H9 (cell line): ENCODE measurements at regions not wholly inside any gene's neighbourhood (a gene's known extent, or its start where the extent isn't known, plus 50 kb on each side); places are given as distances from the start of the nearest gene placed in this dataset.

ENCODE experiments used
- DNase-seq: peaks from one replicate; pipeline ENCODE4 v3.0.0-alpha.2; 2017
- H2AFZ ChIP-seq: one replicate; pipeline ENCODE4 v1.6.1; 2013; ENCODE audit warnings: mild to moderate bottlenecking, low read length, control low read depth, moderate library complexity
- H2AK5ac ChIP-seq: 2 replicates; pipeline ENCODE4 v1.6.1; 2013; ENCODE audit warnings: low read length, control low read depth, mixed read lengths; ENCODE audit not compliant: insufficient read length
- H2BK120ac ChIP-seq: one replicate; pipeline ENCODE4 v1.6.1; 2013; ENCODE audit warnings: low read depth, mild to moderate bottlenecking, low read length, control low read depth, inconsistent platforms; ENCODE audit not compliant: poor library complexity, severe bottlenecking
- H2BK12ac ChIP-seq: 2 replicates; pipeline ENCODE4 v1.6.1; 2013; ENCODE audit warnings: low read length, control low read depth, mixed read lengths, low read depth; ENCODE audit not compliant: insufficient read length
- H2BK15ac ChIP-seq: 2 replicates; pipeline ENCODE4 v1.6.1; 2013; ENCODE audit warnings: low read depth, low read length, control low read depth
- H2BK20ac ChIP-seq: one replicate; pipeline ENCODE4 v1.6.1; 2013; ENCODE audit warnings: low read depth, mild to moderate bottlenecking, low read length, control low read depth, inconsistent platforms; ENCODE audit not compliant: poor library complexity, severe bottlenecking
- H2BK5ac ChIP-seq: 2 replicates; pipeline ENCODE4 v1.6.1; 2013; ENCODE audit warnings: low read length, control low read depth, mixed read lengths; ENCODE audit not compliant: insufficient read length
- H3K14ac ChIP-seq: 2 replicates; pipeline ENCODE4 v1.6.1; 2013; ENCODE audit warnings: low read length, control low read depth; ENCODE audit not compliant: insufficient read depth
- H3K18ac ChIP-seq: 2 replicates; pipeline ENCODE4 v1.6.1; 2013; ENCODE audit warnings: low read depth, mild to moderate bottlenecking, mixed read lengths, low read length, control low read depth; ENCODE audit not compliant: insufficient read length
- H3K23ac ChIP-seq: 2 replicates; pipeline ENCODE4 v1.6.1; 2013; ENCODE audit warnings: low read length, control low read depth, mixed read lengths, low read depth; ENCODE audit not compliant: insufficient read length
- H3K23me2 ChIP-seq: 2 replicates; pipeline ENCODE4 v1.6.1; 2013; ENCODE audit warnings: low read depth, mild to moderate bottlenecking, mixed read lengths, low read length, control low read depth; ENCODE audit not compliant: insufficient read length, poor library complexity, severe bottlenecking
- H3K27ac ChIP-seq: 2 replicates; pipeline ENCODE4 v1.5.1; 2013; ENCODE audit warnings: low read length, control low read depth, mixed read lengths, low read depth; ENCODE audit not compliant: insufficient read length
- H3K27me3 ChIP-seq: 2 replicates; pipeline ENCODE4 v1.6.1; 2013; ENCODE audit warnings: low read length, control low read depth, inconsistent platforms; ENCODE audit not compliant: insufficient read depth
- H3K4ac ChIP-seq: 2 replicates; pipeline ENCODE4 v1.6.1; 2013; ENCODE audit warnings: low read depth, mild to moderate bottlenecking, control low read depth, inconsistent platforms, low read length, moderate library complexity
- H3K4me1 ChIP-seq: 2 replicates; pipeline ENCODE4 v1.6.1; 2013; ENCODE audit warnings: low read length, control low read depth, inconsistent platforms; ENCODE audit not compliant: insufficient read depth
- H3K4me2 ChIP-seq: 2 replicates; pipeline ENCODE4 v1.6.1; 2013; ENCODE audit warnings: low read length, control low read depth, mixed read lengths; ENCODE audit not compliant: insufficient read length, insufficient read depth
- H3K56ac ChIP-seq: 2 replicates; pipeline ENCODE4 v1.6.1; 2013; ENCODE audit warnings: low read depth, mild to moderate bottlenecking, mixed read lengths, low read length, control low read depth; ENCODE audit not compliant: insufficient read length
- H3K79me1 ChIP-seq: 2 replicates; pipeline ENCODE4 v1.6.1; 2013; ENCODE audit warnings: low read depth, mild to moderate bottlenecking, moderate library complexity, low read length, control low read depth, inconsistent platforms; ENCODE audit not compliant: insufficient read depth, poor library complexity, severe bottlenecking
- H3K79me2 ChIP-seq: 2 replicates; pipeline ENCODE4 v1.6.1; 2013; ENCODE audit warnings: low read length, control low read depth, inconsistent platforms; ENCODE audit not compliant: insufficient read depth
- H3K9ac ChIP-seq: 2 replicates; pipeline ENCODE4 v1.6.1; 2013; ENCODE audit warnings: low read length, control low read depth, mixed read lengths; ENCODE audit not compliant: insufficient read length; ENCODE audit errors: extremely low read depth
- H3K9me3 ChIP-seq: one replicate; pipeline ENCODE4 v1.6.1; 2013; ENCODE audit warnings: low read depth, low read length, inconsistent platforms; ENCODE audit not compliant: control insufficient read depth
- H3T11ph ChIP-seq: one replicate; pipeline ENCODE4 v1.6.1; 2013; ENCODE audit warnings: mild to moderate bottlenecking, low read length, control low read depth, inconsistent platforms
- H4K20me1 ChIP-seq: one replicate; pipeline ENCODE4 v1.6.1; 2013; ENCODE audit not compliant: control insufficient read depth, insufficient read length, insufficient read depth
- H4K5ac ChIP-seq: 2 replicates; pipeline ENCODE4 v1.6.1; 2013; ENCODE audit warnings: low read depth, mild to moderate bottlenecking, mixed read lengths, low read length, control low read depth; ENCODE audit not compliant: insufficient read length
- H4K8ac ChIP-seq: replicated peaks from 2 replicates; pipeline ENCODE4 v1.6.1; 2013; ENCODE audit warnings: low read length, control low read depth, mixed read lengths, low read depth; ENCODE audit not compliant: insufficient read length
- H4K91ac ChIP-seq: 2 replicates; pipeline ENCODE4 v1.6.1; 2013; ENCODE audit warnings: low read depth, mild to moderate bottlenecking, moderate library complexity, mixed read lengths, low read length, control low read depth; ENCODE audit not compliant: insufficient read length
- H3K27ac Mint-ChIP-seq, 3 experiments: 2 replicates in 2 of 3; 3 replicates in 1 of 3; pipeline ENCODE4 v1.8.0; 2020 to 2021; ENCODE audit warnings: mixed read lengths in 3 of 3, mild to moderate bottlenecking in 1 of 3, moderate library complexity in 1 of 3
- H3K27me3 Mint-ChIP-seq: 2 replicates; pipeline ENCODE4 v1.8.0; 2021; ENCODE audit warnings: low read depth, mild to moderate bottlenecking, moderate library complexity, mixed read lengths
- H3K36me3 Mint-ChIP-seq, 3 experiments: 2 replicates in 2 of 3; 3 replicates in 1 of 3; pipeline ENCODE4 v1.8.0; 2020 to 2021; ENCODE audit warnings: low read depth in 3 of 3, mixed read lengths in 3 of 3; ENCODE audit not compliant: insufficient read depth in 1 of 3
- H3K4me1 Mint-ChIP-seq, 2 experiments: 2 replicates each; pipeline ENCODE4 v1.8.0; 2020; ENCODE audit warnings: mixed read lengths in 2 of 2
- H3K4me3 Mint-ChIP-seq, 2 experiments: 2 replicates in 1 of 2; 3 replicates in 1 of 2; pipeline ENCODE4 v1.8.0; 2020 to 2021; ENCODE audit warnings: mild to moderate bottlenecking in 2 of 2, mixed read lengths in 2 of 2, moderate library complexity in 1 of 2
- H3K9me3 Mint-ChIP-seq, 2 experiments: 2 replicates in 1 of 2; 3 replicates in 1 of 2; pipeline ENCODE4 v1.8.0; 2020; ENCODE audit warnings: mild to moderate bottlenecking in 2 of 2, mixed read lengths in 2 of 2, moderate library complexity in 1 of 2
- CTCF ChIP-seq: fragments of 200-600 bp; sonication (generic); conservative IDR thresholded peaks from 3 replicates; pipeline ENCODE4 v1.8.0; 2021; ENCODE audit warnings: antibody characterized with exemption, mild to moderate bottlenecking
- WGBS: extraction: QIAGEN DNeasy Blood & Tissue Kit; methylation state at CpG from one replicate; pipeline ENCODE4 v1.1.7; 2013; ENCODE audit warnings: missing lambda C conversion rate, low lambda C conversion rate, mixed read lengths; ENCODE audit not compliant: insufficient read length; ENCODE audit errors: extremely low coverage; 5-methylcytosine and 5-hydroxymethylcytosine counted together

GRCh38 chr12:19998411-19998810, 369.9 kb upstream of the PDE3A start:
- H3K4me1 Mint-ChIP-seq: peaks cover 7 to 10% of the 10 kb centered on the region in 2 experiments
- no CpG with 5 or more reads among the region's 1 CpG for WGBS
- H4K5ac ChIP-seq: no peak overlapping the region
- no peak overlapping the region for H2AFZ ChIP-seq
- no peaks in the 10 kb centered on the region for H3K9me3 ChIP-seq
- no peak overlapping the region for H3K14ac ChIP-seq
- H3K4ac ChIP-seq: no peak overlapping the region
- no peaks in the 10 kb centered on the region for H3K27me3 Mint-ChIP-seq
- H3K4me1 ChIP-seq: no peaks in the 10 kb centered on the region
- H3K79me1 ChIP-seq: no peaks in the 10 kb centered on the region
- H2BK20ac ChIP-seq: no peak overlapping the region
- H3K27ac ChIP-seq: no peak overlapping the region
- H4K20me1 ChIP-seq: no peaks in the 10 kb centered on the region
- H2BK5ac ChIP-seq: no peak overlapping the region
- no peaks in the 10 kb centered on the region for H3K79me2 ChIP-seq
- no peak overlapping the region for H4K91ac ChIP-seq
- no peak overlapping the region for H2BK12ac ChIP-seq
- no peak overlapping the region for H3K27ac Mint-ChIP-seq
- no peaks in the 10 kb centered on the region for H3K36me3 Mint-ChIP-seq
- no peak overlapping the region for H3K4me3 Mint-ChIP-seq
- no peak overlapping the region for H3T11ph ChIP-seq
- no peak overlapping the region for H2BK120ac ChIP-seq
- no peaks in the 10 kb centered on the region for H3K9me3 Mint-ChIP-seq
- no peak overlapping the region for H3K9ac ChIP-seq
- no peak overlapping the region for H3K56ac ChIP-seq
- H3K18ac ChIP-seq: no peak overlapping the region
- H3K4me2 ChIP-seq: no peak overlapping the region
- H3K23me2 ChIP-seq: no peaks in the 10 kb centered on the region
- no peak overlapping the region for H4K8ac ChIP-seq
- no peak for DNase-seq
- no peak for TF ChIP-seq CTCF
- no peak overlapping the region for H3K23ac ChIP-seq
- H3K27me3 ChIP-seq: no peaks in the 10 kb centered on the region
- H2AK5ac ChIP-seq: no peak overlapping the region
- H2BK15ac ChIP-seq: no peak overlapping the region
